Kidney epithelial cell (primary cell): ENCODE measurements at regions not wholly inside any gene's neighbourhood (a gene's known extent, or its start where the extent isn't known, plus 50 kb on each side); places are given as distances from the start of the nearest gene placed in this dataset.
A peak's percentile ranks its signal among the peaks of the same experiment; 100 is the strongest.

Source experiments
- DNase-seq: peaks from one replicate; pipeline ENCODE4 v3.0.0-alpha.2; 2010; ENCODE audit warnings: low read depth
- H3K27me3 ChIP-seq: 2 replicates; pipeline ENCODE4 v1.6.0; 2011; ENCODE audit warnings: low read length; ENCODE audit not compliant: control insufficient read depth, insufficient read depth
- H3K36me3 ChIP-seq: 2 replicates; pipeline ENCODE4 v1.5.1; 2011; ENCODE audit warnings: low read length; ENCODE audit not compliant: control insufficient read depth, insufficient read depth
- H3K4me3 ChIP-seq: 2 replicates; pipeline ENCODE4 v1.5.1; 2011; ENCODE audit warnings: low read depth, mild to moderate bottlenecking, control low read depth, low read length
- CTCF ChIP-seq: IDR thresholded peaks from 2 replicates; pipeline ENCODE4 v1.5.1; 2011; ENCODE audit warnings: mild to moderate bottlenecking, moderate library complexity, low read length, control low read depth, inconsistent platforms; ENCODE audit not compliant: insufficient read depth, poor library complexity, severe bottlenecking

DNA sequence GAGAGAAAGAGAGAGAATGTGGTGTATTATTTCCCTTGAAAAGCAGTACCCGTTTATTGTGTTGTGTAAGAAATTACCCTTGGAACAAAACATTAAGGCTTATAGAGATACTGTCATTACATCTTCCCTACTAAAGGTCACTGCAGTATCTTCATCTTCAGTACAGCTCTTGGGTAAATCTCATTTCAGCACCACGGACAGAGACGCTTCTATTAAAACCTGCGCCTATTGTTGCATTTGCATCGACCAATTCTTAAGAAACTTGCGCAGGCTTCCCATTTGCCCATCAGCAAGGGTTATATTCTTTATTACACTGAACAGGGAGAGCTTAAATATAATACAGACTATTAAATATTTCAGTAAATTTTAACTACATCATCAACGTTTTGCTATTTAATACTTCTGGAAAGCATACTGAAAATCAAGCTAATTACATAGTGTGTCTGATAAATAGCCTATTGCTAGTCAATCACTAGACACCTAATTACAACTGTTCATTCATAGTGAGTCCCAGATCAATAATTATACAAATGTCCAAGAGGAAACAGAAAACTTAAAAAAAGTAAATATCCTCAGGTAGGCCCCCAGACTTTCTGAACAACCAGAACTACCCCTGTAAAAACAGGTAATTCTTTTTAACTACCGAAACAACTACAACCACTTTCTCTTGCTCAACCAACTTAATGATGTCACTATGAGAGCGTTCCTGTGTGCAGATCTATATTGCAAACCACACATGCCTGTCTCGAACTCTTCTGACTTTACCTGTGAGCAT is 350.6 kb downstream of the LIG4 start:
- H3K27me3 ChIP-seq, result no peaks in the 10 kb centered on the region
- peak overlapping the region; percentile 84 for H3K4me3 ChIP-seq
- H3K36me3 ChIP-seq, result no peaks in the 10 kb centered on the region
- DNase-seq, result no peak
- TF ChIP-seq CTCF, result no peak

- no peak for TF ChIP-seq CTCF
- Histone ChIP-seq H3K36me3 (no peaks in the 10 kb centered on the region), H3K4me3 (no peak overlapping the region), H3K27me3 (no peaks in the 10 kb centered on the region)
- DNase-seq, result no peak
Observed at GRCh38 chr13:107860284-107860683, 355.1 kb downstream of the LIG4 start.

GRCh38 chr13:107854880-107855279 is 360.5 kb downstream of the LIG4 start:
- no peak overlapping the region for H3K4me3 ChIP-seq
- H3K27me3 ChIP-seq, result no peaks in the 10 kb centered on the region
- DNase-seq, result no peak
- no peak for TF ChIP-seq CTCF
- no peaks in the 10 kb centered on the region for H3K36me3 ChIP-seq

DNA sequence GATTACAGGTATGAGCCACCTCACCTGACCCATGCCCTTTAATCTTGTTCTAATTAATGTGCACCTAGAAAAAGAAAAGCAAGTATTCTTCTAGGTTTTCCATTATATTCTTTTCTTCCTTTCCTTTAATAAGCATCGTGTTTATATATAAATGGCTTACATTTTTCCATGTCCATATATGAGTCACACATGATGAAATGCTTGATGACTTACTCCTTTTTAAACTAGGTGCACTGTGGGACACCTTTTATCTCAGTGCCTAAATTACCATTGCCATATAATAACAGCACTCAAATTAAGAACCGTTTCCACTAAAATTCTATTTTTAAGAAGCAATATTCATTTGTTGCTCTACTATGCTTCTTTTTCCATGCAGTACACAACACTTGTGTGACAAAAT is 363.3 kb downstream of the LIG4 start:
- no peak for DNase-seq
- H3K27me3 ChIP-seq, result no peaks in the 10 kb centered on the region
- no peak overlapping the region for H3K4me3 ChIP-seq
- H3K36me3 ChIP-seq, result no peaks in the 10 kb centered on the region
- TF ChIP-seq CTCF, result no peak

GRCh38 chr13:107851670-107852069 is 363.7 kb downstream of the LIG4 start:
- no peaks in the 10 kb centered on the region for H3K27me3 ChIP-seq
- H3K36me3 ChIP-seq, result no peaks in the 10 kb centered on the region
- no peak for DNase-seq
- no peak for TF ChIP-seq CTCF
- no peak overlapping the region for H3K4me3 ChIP-seq

DNA sequence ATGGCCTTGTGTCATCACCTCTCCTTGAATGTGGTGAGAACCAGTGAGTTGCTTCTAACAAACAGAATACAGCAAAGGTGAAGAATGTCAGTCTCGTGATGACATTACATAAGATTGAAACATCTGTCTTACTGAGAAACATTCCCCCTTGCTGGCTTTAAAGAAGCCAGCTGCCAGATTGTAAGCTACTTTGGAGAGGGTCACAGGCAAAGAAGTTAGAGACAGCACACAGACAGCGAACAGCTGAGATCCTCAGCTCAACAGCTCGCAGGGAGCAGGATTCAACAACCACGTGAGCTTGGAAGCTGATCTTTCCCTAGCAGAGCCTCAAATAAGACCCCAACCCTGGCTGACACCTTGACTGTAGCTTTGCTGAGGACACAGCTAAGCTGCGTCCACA is 367.9 kb downstream of the LIG4 start:
- H3K36me3 ChIP-seq, result no peaks in the 10 kb centered on the region
- H3K4me3 ChIP-seq, result no peak overlapping the region
- no peak for DNase-seq
- H3K27me3 ChIP-seq, result no peaks in the 10 kb centered on the region
- no peak for TF ChIP-seq CTCF
